Hepatocyte (in vitro differentiated cells): ENCODE measurements at regions not wholly inside any gene's neighbourhood (a gene's known extent, or its start where the extent isn't known, plus 50 kb on each side); places are given as distances from the start of the nearest gene placed in this dataset.
A peak's percentile ranks its signal among the peaks of the same experiment; 100 is the strongest.

Experiments used
- DNase-seq: peaks from one replicate; pipeline ENCODE4 v3.0.0-alpha.2; 2016; ENCODE audit warnings: low spot score
- H2AFZ ChIP-seq: fragments of 200-600 bp; sonication (generic); 2 replicates; pipeline ENCODE4 v1.6.0; 2016; ENCODE audit warnings: antibody characterized with exemption, mild to moderate bottlenecking
- H3K27ac ChIP-seq: fragments of 200-600 bp; sonication (generic); 2 replicates; pipeline ENCODE4 v1.5.1; 2016; ENCODE audit warnings: mild to moderate bottlenecking
- H3K27me3 ChIP-seq: fragments of 200-600 bp; sonication (generic); 2 replicates; pipeline ENCODE4 v1.6.1; 2016
- H3K36me3 ChIP-seq: fragments of 200-600 bp; sonication (generic); replicated peaks from 2 replicates; pipeline ENCODE4 v1.5.1; 2016; ENCODE audit warnings: low read depth; ENCODE audit not compliant: insufficient read depth
- H3K4me1 ChIP-seq: fragments of 200-600 bp; sonication (generic); 2 replicates; pipeline ENCODE4 v1.5.1; 2016; ENCODE audit warnings: mild to moderate bottlenecking, moderate library complexity; ENCODE audit not compliant: insufficient read depth
- H3K4me2 ChIP-seq: fragments of 200-600 bp; sonication (generic); 2 replicates; pipeline ENCODE4 v1.6.0; 2016
- H3K4me3 ChIP-seq: fragments of 200-600 bp; sonication (generic); 2 replicates; pipeline ENCODE4 v1.5.1; 2016; ENCODE audit warnings: mild to moderate bottlenecking
- H3K79me2 ChIP-seq: fragments of 200-600 bp; sonication (generic); 2 replicates; pipeline ENCODE4 v1.6.0; 2017; ENCODE audit warnings: mild to moderate bottlenecking
- H3K9me2 ChIP-seq: fragments of 200-600 bp; sonication (generic); replicated peaks from 2 replicates; pipeline ENCODE4 v1.6.0; 2017; ENCODE audit warnings: mild to moderate bottlenecking; ENCODE audit not compliant: insufficient read depth
- H3K9me3 ChIP-seq: fragments of 200-600 bp; sonication (generic); 2 replicates; pipeline ENCODE4 v1.5.1; 2016; ENCODE audit warnings: low read depth, mild to moderate bottlenecking
- H4K20me1 ChIP-seq: fragments of 200-600 bp; sonication (generic); 2 replicates; pipeline ENCODE4 v1.6.0; 2016; ENCODE audit warnings: mild to moderate bottlenecking; ENCODE audit not compliant: insufficient read depth, poor library complexity, severe bottlenecking
- EZH2 ChIP-seq: fragments of 200-600 bp; sonication (generic); IDR thresholded peaks from 2 replicates; pipeline ENCODE4 v1.6.1; 2016; ENCODE audit warnings: antibody characterized with exemption, mild to moderate bottlenecking, borderline replicate concordance
- EZH2phosphoT487 ChIP-seq: fragments of 200-600 bp; sonication (generic); IDR thresholded peaks from one replicate; pipeline ENCODE4 v1.6.1; 2018; ENCODE audit warnings: antibody characterized with exemption, mild to moderate bottlenecking, low read depth, moderate library complexity; ENCODE audit not compliant: unreplicated experiment, severe bottlenecking
- WGBS: methylation state at CpG from one replicate; pipeline ENCODE4 v1.1.6; 2016; ENCODE audit warnings: low lambda C conversion rate; ENCODE audit errors: missing lambda C conversion rate; 5-methylcytosine and 5-hydroxymethylcytosine counted together
- TF ChIP-seq, protein P1 (sequence below): fragments of 200-600 bp; sonication (generic); IDR thresholded peaks from 2 replicates; pipeline ENCODE4 v1.5.1; 2016; ENCODE audit warnings: antibody characterized with exemption, mild to moderate bottlenecking; ENCODE audit not compliant: poor library complexity

DNA sequence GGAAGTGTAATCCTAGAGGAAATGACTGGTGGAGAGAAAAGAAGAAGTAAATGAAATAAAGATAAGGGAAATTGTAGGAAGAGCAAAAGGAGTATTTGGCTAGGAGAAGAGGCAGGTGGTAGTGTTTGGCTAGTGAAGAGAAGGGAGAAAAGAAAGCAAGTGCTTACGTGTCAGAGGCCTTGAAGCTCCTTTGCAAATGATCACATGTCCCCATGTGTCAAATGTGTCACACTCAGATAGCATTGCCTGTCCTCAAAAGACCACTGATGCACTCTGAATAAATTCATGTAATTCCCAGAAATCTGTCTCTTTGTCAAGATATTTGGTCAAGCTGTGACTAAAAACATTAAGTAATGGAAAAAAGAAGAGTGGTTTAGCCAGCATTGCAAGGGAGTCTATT, 639.3 kb downstream of the TUSC7 start:
- Histone ChIP-seq H3K9me2 (no peaks in the 10 kb centered on the region), H3K27ac (no peak overlapping the region), H3K79me2 (no peaks in the 10 kb centered on the region), H3K4me3 (no peak overlapping the region), H2AFZ (no peak overlapping the region), H3K9me3 (no peaks in the 10 kb centered on the region), H3K4me2 (no peak overlapping the region), H4K20me1 (no peaks in the 10 kb centered on the region), H3K4me1 (no peaks in the 10 kb centered on the region), H3K27me3 (no peaks in the 10 kb centered on the region), H3K36me3 (no peaks in the 10 kb centered on the region)
- 85% methylated on average over 1 of the region's 1 CpG for WGBS
- no peak for DNase-seq
- TF ChIP-seq EZH2 = no peak
- TF ChIP-seq, protein P1, sequence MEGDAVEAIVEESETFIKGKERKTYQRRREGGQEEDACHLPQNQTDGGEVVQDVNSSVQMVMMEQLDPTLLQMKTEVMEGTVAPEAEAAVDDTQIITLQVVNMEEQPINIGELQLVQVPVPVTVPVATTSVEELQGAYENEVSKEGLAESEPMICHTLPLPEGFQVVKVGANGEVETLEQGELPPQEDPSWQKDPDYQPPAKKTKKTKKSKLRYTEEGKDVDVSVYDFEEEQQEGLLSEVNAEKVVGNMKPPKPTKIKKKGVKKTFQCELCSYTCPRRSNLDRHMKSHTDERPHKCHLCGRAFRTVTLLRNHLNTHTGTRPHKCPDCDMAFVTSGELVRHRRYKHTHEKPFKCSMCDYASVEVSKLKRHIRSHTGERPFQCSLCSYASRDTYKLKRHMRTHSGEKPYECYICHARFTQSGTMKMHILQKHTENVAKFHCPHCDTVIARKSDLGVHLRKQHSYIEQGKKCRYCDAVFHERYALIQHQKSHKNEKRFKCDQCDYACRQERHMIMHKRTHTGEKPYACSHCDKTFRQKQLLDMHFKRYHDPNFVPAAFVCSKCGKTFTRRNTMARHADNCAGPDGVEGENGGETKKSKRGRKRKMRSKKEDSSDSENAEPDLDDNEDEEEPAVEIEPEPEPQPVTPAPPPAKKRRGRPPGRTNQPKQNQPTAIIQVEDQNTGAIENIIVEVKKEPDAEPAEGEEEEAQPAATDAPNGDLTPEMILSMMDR = no peak
- TF ChIP-seq EZH2phosphoT487 = no peak

DNA sequence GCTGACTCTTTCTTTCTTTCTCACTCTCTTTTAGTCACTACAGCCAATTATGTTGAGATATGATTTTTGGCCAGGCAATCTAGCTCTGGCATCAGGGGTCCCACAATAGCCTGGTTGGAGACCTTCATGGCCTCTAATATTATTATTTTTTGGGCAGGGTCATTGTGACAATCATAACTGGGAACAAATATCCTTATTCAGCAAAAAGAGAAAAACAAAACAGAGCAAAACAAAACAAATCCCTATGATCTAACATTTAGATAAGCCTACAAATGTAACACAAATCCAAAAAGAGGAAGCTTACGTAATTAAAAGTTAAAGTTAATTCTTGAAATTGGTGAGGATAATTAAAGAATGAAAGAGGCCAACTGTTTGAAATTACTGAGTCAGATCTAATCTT, 640.0 kb downstream of the TUSC7 start:
- no peaks in the 10 kb centered on the region for H3K36me3 ChIP-seq
- no peaks in the 10 kb centered on the region for H3K27me3 ChIP-seq
- no peak overlapping the region for H2AFZ ChIP-seq
- H3K27ac ChIP-seq = no peak overlapping the region
- no peak for DNase-seq
- no peaks in the 10 kb centered on the region for H3K79me2 ChIP-seq
- TF ChIP-seq EZH2phosphoT487 (no peak), EZH2 (no peak)
- TF ChIP-seq, protein P1 = no peak
- H4K20me1 ChIP-seq = no peaks in the 10 kb centered on the region
- 92% methylated on average over 1 of the region's 1 CpG for WGBS
- no peaks in the 10 kb centered on the region for H3K4me1 ChIP-seq
- H3K9me2 ChIP-seq = no peaks in the 10 kb centered on the region
- no peak overlapping the region for H3K4me2 ChIP-seq
- no peaks in the 10 kb centered on the region for H3K9me3 ChIP-seq
- H3K4me3 ChIP-seq = no peak overlapping the region

DNA sequence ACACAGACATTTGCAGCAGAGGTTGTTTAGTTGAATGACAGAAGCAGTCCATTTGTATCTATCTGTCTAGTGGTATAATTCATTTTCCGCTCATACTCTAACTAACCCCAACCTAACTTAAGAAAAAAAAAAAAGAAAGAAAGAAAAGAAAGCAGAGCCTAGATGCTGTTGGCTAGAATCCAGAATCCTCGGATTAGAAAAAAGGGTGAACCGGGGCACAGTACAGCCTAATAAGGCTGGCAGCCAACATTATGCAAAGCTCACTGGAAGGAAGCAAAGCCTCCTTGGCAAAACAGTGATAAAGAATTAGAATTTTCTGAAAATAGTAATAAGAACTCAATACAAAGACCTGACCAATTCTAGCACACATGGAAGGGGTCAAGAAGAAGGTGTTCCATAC, 640.8 kb downstream of the TUSC7 start:
- no peaks in the 10 kb centered on the region for H3K4me1 ChIP-seq
- no peaks in the 10 kb centered on the region for H4K20me1 ChIP-seq
- DNase-seq = no peak
- H3K9me2 ChIP-seq = no peaks in the 10 kb centered on the region
- no peaks in the 10 kb centered on the region for H3K9me3 ChIP-seq
- H2AFZ ChIP-seq = no peak overlapping the region
- H3K4me2 ChIP-seq = no peak overlapping the region
- 62% methylated on average over 3 of the region's 3 CpGs for WGBS
- no peaks in the 10 kb centered on the region for H3K79me2 ChIP-seq
- no peaks in the 10 kb centered on the region for H3K27me3 ChIP-seq
- H3K4me3 ChIP-seq = no peak overlapping the region
- H3K36me3 ChIP-seq = no peaks in the 10 kb centered on the region
- no peak overlapping the region for H3K27ac ChIP-seq
- TF ChIP-seq EZH2phosphoT487 (no peak), EZH2 (no peak)
- TF ChIP-seq, protein P1 = no peak

DNA sequence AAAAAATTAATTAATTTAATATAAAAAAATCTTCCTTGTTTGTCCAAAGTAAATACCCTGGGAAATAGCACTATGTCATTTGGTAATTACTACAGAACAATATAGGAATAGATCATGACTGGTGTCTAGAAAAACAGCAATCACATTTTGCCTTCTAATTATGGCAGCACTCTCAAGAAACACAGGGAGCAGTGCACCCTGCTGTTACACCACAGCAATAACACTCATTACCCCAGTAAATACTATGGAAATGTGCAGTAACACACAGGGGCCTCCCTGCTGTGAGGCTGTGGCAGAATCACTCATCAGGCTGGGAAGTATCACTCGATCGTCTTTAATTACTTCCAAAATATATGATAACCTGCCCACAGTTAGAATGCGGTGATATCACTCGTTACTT, 646.0 kb downstream of the TUSC7 start:
- TF ChIP-seq EZH2 (no peak), EZH2phosphoT487 (no peak)
- TF ChIP-seq, protein P1 = peak; percentile 53
- 66% methylated on average over 4 of the region's 4 CpGs for WGBS
- Histone ChIP-seq H3K27ac (no peak overlapping the region), H3K4me2 (no peak overlapping the region), H3K9me3 (no peaks in the 10 kb centered on the region), H3K4me1 (no peaks in the 10 kb centered on the region), H3K9me2 (no peaks in the 10 kb centered on the region), H2AFZ (no peak overlapping the region), H3K4me3 (no peak overlapping the region), H3K36me3 (no peaks in the 10 kb centered on the region), H3K27me3 (no peaks in the 10 kb centered on the region), H3K79me2 (no peaks in the 10 kb centered on the region), H4K20me1 (no peaks in the 10 kb centered on the region)
- DNase-seq = peak; percentile 34
